ENCODE measurements at regions not wholly inside any gene's neighbourhood (a gene's known extent, or its start where the extent isn't known, plus 50 kb on each side); places are given as distances from the start of the nearest gene placed in this dataset.

GRCh38 chr7:13068032-13068431 is 380.6 kb downstream of the ARL4A start:
- TF ChIP-seq, protein P1, sequence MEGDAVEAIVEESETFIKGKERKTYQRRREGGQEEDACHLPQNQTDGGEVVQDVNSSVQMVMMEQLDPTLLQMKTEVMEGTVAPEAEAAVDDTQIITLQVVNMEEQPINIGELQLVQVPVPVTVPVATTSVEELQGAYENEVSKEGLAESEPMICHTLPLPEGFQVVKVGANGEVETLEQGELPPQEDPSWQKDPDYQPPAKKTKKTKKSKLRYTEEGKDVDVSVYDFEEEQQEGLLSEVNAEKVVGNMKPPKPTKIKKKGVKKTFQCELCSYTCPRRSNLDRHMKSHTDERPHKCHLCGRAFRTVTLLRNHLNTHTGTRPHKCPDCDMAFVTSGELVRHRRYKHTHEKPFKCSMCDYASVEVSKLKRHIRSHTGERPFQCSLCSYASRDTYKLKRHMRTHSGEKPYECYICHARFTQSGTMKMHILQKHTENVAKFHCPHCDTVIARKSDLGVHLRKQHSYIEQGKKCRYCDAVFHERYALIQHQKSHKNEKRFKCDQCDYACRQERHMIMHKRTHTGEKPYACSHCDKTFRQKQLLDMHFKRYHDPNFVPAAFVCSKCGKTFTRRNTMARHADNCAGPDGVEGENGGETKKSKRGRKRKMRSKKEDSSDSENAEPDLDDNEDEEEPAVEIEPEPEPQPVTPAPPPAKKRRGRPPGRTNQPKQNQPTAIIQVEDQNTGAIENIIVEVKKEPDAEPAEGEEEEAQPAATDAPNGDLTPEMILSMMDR (IDR thresholded peaks at IDR 0.05) = no peak
- no peak for TF ChIP-seq EZH2 (IDR thresholded peaks at IDR 0.05; ENCODE audit: borderline replicate concordance, insufficient read depth, low read depth, low read length, poor library complexity, severe bottlenecking)
